ENCODE measurements at regions not wholly inside any gene's neighbourhood (a gene's known extent, or its start where the extent isn't known, plus 50 kb on each side); places are given as distances from the start of the nearest gene placed in this dataset.

GRCh38 chr2:19763731-19764130, 138.1 kb downstream of the TTC32 start:
- ChIA-PET CTCF (ENCODE audit: low intra/inter-chr PET ratio, low total read pairs) (no interaction called here), POLR2A (no interaction called here)
- no peaks in the 10 kb centered on the region for H3K27me3 ChIP-seq (ENCODE audit: control insufficient read depth in 1 of 2, insufficient read depth in 2 of 2, low read length in 2 of 2)
- in situ Hi-C loops (cut with HindIII; ENCODE audit: extremely low pct_ligation_motif_present, low pct_unique_long_range_greater_than_20kb): no loop called here
- no peaks in the 10 kb centered on the region for H3K4me1 ChIP-seq (ENCODE audit: insufficient read depth, low read length)
- FAIRE-seq (no peak), DNase-seq (ENCODE audit: low spot score) (no peak), ATAC-seq (no peak)
- no peak overlapping the region for H2AFZ ChIP-seq (ENCODE audit: low read length)
- no peak overlapping the region for H3K4me3 ChIP-seq (replicated peaks in 1 of 3; ENCODE audit: insufficient read depth in 1 of 3, low read depth in 2 of 3, low read length in 3 of 3)
- H4K20me1 ChIP-seq (ENCODE audit: insufficient read depth, low read length): no peaks in the 10 kb centered on the region
- intact Hi-C loops (cut with micrococcal nuclease; ENCODE audit: unreplicated experiment): no loop called here
- no peak overlapping the region for H3K9ac ChIP-seq (ENCODE audit: insufficient read depth, low read depth, low read length)
- H3K4me2 ChIP-seq (ENCODE audit: low read depth, low read length): no peak overlapping the region
- H3K27ac ChIP-seq (ENCODE audit: extremely low read length, insufficient read depth, low read length): no peak overlapping the region
- no peaks in the 10 kb centered on the region for H3K36me3 ChIP-seq (replicated peaks in 1 of 2; ENCODE audit: control insufficient read depth in 1 of 2, insufficient read depth in 2 of 2, low read length in 2 of 2)
- TF ChIP-seq NRL (CRISPR knock-in tag; IDR thresholded peaks at IDR 0.05; ENCODE audit: borderline replicate concordance) (no peak), CSRNP2 (CRISPR knock-in tag; conservative IDR thresholded peaks at IDR 0.05; ENCODE audit: low read depth) (no peak), MAFK (conservative IDR thresholded peaks at IDR 0.05 in 1 of 2, IDR thresholded peaks at IDR 0.05 in 1 of 2; ENCODE audit: low read length in 2 of 2) (peak in 1 of 2 experiments; percentile 70; a peak in 3 of 4 replicates), KDM5B (CRISPR knock-in tag; IDR thresholded peaks at IDR 0.05; ENCODE audit: borderline replicate concordance) (no peak), MAFF (IDR thresholded peaks at IDR 0.05; ENCODE audit: low read depth, low read length) (peak; percentile 60)
- no TSS peak for BruUV-seq (replicated peaks)
- no peaks in the 10 kb centered on the region for H3K9me3 ChIP-seq (ENCODE audit: low read length)
- H3K79me2 ChIP-seq (ENCODE audit: insufficient read depth, low read length): no peaks in the 10 kb centered on the region

GRCh38 chr2:19762959-19763605, 138.7 kb downstream of the TTC32 start:
- intact Hi-C loops (cut with micrococcal nuclease; ENCODE audit: unreplicated experiment): no loop called here
- CTCF ChIA-PET (ENCODE audit: low intra/inter-chr PET ratio, low total read pairs): no interaction called here
- in situ Hi-C loops (cut with HindIII; ENCODE audit: extremely low pct_ligation_motif_present, low pct_unique_long_range_greater_than_20kb): no loop called here
- H3K36me3 ChIP-seq (replicated peaks in 1 of 2; ENCODE audit: control insufficient read depth in 1 of 2, insufficient read depth in 2 of 2, low read length in 2 of 2): no peaks in the 10 kb centered on the region
- H3K79me2 ChIP-seq (ENCODE audit: insufficient read depth, low read length): no peaks in the 10 kb centered on the region
- no peak overlapping the region for H3K27ac ChIP-seq (ENCODE audit: extremely low read length, insufficient read depth, low read length)
- no peaks in the 10 kb centered on the region for H4K20me1 ChIP-seq (ENCODE audit: insufficient read depth, low read length)
- ATAC-seq (no peak), FAIRE-seq (no peak), DNase-seq (ENCODE audit: low spot score) (no peak)
- no peak overlapping the region for H2AFZ ChIP-seq (ENCODE audit: low read length)
- H3K27me3 ChIP-seq (ENCODE audit: control insufficient read depth in 1 of 2, insufficient read depth in 2 of 2, low read length in 2 of 2): no peaks in the 10 kb centered on the region
- H3K9ac ChIP-seq (ENCODE audit: insufficient read depth, low read depth, low read length): no peak overlapping the region
- no peak overlapping the region for H3K4me3 ChIP-seq (replicated peaks in 1 of 3; ENCODE audit: insufficient read depth in 1 of 3, low read depth in 2 of 3, low read length in 3 of 3)
- 0% methylated on average over 1 of the region's 1 CpG for WGBS (ENCODE audit: low lambda C conversion rate)
- no TSS peak for BruUV-seq (replicated peaks)
- POLR2A ChIA-PET: no interaction called here
- H3K9me3 ChIP-seq (ENCODE audit: low read length): no peaks in the 10 kb centered on the region
- H3K4me2 ChIP-seq (ENCODE audit: low read depth, low read length): no peak overlapping the region
- no peaks in the 10 kb centered on the region for H3K4me1 ChIP-seq (ENCODE audit: insufficient read depth, low read length)
- no peak for TF ChIP-seq ZNF770 (CRISPR knock-in tag; IDR thresholded peaks at IDR 0.05)

Measured in HepG2 (cell line).